ENCODE measurements at regions not wholly inside any gene's neighbourhood (a gene's known extent, or its start where the extent isn't known, plus 50 kb on each side); places are given as distances from the start of the nearest gene placed in this dataset.

GRCh38 chr16:5790512-5790911 is 692.9 kb upstream of the EEF2KMT start:
- no peaks in the 10 kb centered on the region for H3K27me3 ChIP-seq (ENCODE audit: insufficient read depth, low read length)
- no peak overlapping the region for H2BK5ac ChIP-seq (ENCODE audit: low read depth, low read length, poor library complexity)
- no peak overlapping the region for H3K18ac ChIP-seq (ENCODE audit: low read length)
- H2BK12ac ChIP-seq (ENCODE audit: low read length): no peak overlapping the region
- no peak overlapping the region for H3K4me3 ChIP-seq (ENCODE audit: low read depth, low read length)
- no peak overlapping the region for H3K9ac ChIP-seq (ENCODE audit: low read length)
- no peak overlapping the region for H2BK120ac ChIP-seq (ENCODE audit: insufficient read depth, low read length, poor library complexity)
- H3K9me3 ChIP-seq (ENCODE audit: insufficient read depth, low read depth, low read length): peaks cover 1% of the 10 kb centered on the region
- no peak overlapping the region for H4K8ac ChIP-seq (ENCODE audit: low read depth, low read length)
- no peak overlapping the region for H4K12ac ChIP-seq (ENCODE audit: low read depth, low read length)
- no peak for DNase-seq
- H2AK5ac ChIP-seq (ENCODE audit: low read length): no peak overlapping the region
- no peak overlapping the region for H3K14ac ChIP-seq (ENCODE audit: low read length)
- no peak overlapping the region for H3K27ac ChIP-seq (ENCODE audit: low read depth, low read length)
- WGBS (ENCODE audit: extremely low coverage, insufficient coverage, insufficient read length): no CpG with 5 or more reads among the region's 4 CpGs
- no peaks in the 10 kb centered on the region for H3K79me2 ChIP-seq (ENCODE audit: control insufficient read depth, insufficient read depth, low read length, poor library complexity)
- no peaks in the 10 kb centered on the region for H3K4me1 ChIP-seq (ENCODE audit: control insufficient read depth in 1 of 2, insufficient read depth in 2 of 2, low read length in 2 of 2)
- no peak overlapping the region for H4K91ac ChIP-seq (ENCODE audit: low read depth, low read length)
- no peaks in the 10 kb centered on the region for H3K79me1 ChIP-seq (ENCODE audit: low read length)
- H3K4ac ChIP-seq (ENCODE audit: low read depth, low read length): no peak overlapping the region
- no peak overlapping the region for H3K23ac ChIP-seq (ENCODE audit: low read length)
- no peaks in the 10 kb centered on the region for H3K36me3 ChIP-seq (ENCODE audit: control insufficient read depth in 1 of 2, insufficient read depth in 2 of 2, low read length in 2 of 2)
- H3K4me2 ChIP-seq (ENCODE audit: low read length): no peak overlapping the region
- no peak overlapping the region for H2AFZ ChIP-seq (ENCODE audit: insufficient read depth, low read length, poor library complexity)

- H2BK12ac ChIP-seq (ENCODE audit: low read length): no peak overlapping the region
- H3K79me2 ChIP-seq (ENCODE audit: control insufficient read depth, insufficient read depth, low read length, poor library complexity): no peaks in the 10 kb centered on the region
- H3K18ac ChIP-seq (ENCODE audit: low read length): no peak overlapping the region
- H4K12ac ChIP-seq (ENCODE audit: low read depth, low read length): no peak overlapping the region
- H3K9me3 ChIP-seq (ENCODE audit: insufficient read depth, low read depth, low read length): peaks cover 1% of the 10 kb centered on the region
- no peaks in the 10 kb centered on the region for H3K27me3 ChIP-seq (ENCODE audit: insufficient read depth, low read length)
- no peaks in the 10 kb centered on the region for H3K36me3 ChIP-seq (ENCODE audit: control insufficient read depth in 1 of 2, insufficient read depth in 2 of 2, low read length in 2 of 2)
- H2BK5ac ChIP-seq (ENCODE audit: low read depth, low read length, poor library complexity): no peak overlapping the region
- H4K91ac ChIP-seq (ENCODE audit: low read depth, low read length): no peak overlapping the region
- WGBS (ENCODE audit: extremely low coverage, insufficient coverage, insufficient read length): no CpG with 5 or more reads among the region's 2 CpGs
- no peak overlapping the region for H3K27ac ChIP-seq (ENCODE audit: low read depth, low read length)
- no peak overlapping the region for H3K4ac ChIP-seq (ENCODE audit: low read depth, low read length)
- H2AFZ ChIP-seq (ENCODE audit: insufficient read depth, low read length, poor library complexity): no peak overlapping the region
- no peaks in the 10 kb centered on the region for H3K79me1 ChIP-seq (ENCODE audit: low read length)
- H3K4me2 ChIP-seq (ENCODE audit: low read length): no peak overlapping the region
- no peak overlapping the region for H3K14ac ChIP-seq (ENCODE audit: low read length)
- H3K4me1 ChIP-seq (ENCODE audit: control insufficient read depth in 1 of 2, insufficient read depth in 2 of 2, low read length in 2 of 2): no peaks in the 10 kb centered on the region
- no peak overlapping the region for H2BK120ac ChIP-seq (ENCODE audit: insufficient read depth, low read length, poor library complexity)
- H3K23ac ChIP-seq (ENCODE audit: low read length): no peak overlapping the region
- H4K8ac ChIP-seq (ENCODE audit: low read depth, low read length): no peak overlapping the region
- DNase-seq: no peak
- no peak overlapping the region for H3K4me3 ChIP-seq (ENCODE audit: low read depth, low read length)
- no peak overlapping the region for H2AK5ac ChIP-seq (ENCODE audit: low read length)
- no peak overlapping the region for H3K9ac ChIP-seq (ENCODE audit: low read length)
Measured at GRCh38 chr16:5789033-5789432, 691.4 kb upstream of the EEF2KMT start.

- Histone ChIP-seq H3K23ac (ENCODE audit: low read length) (no peak overlapping the region), H3K14ac (ENCODE audit: low read length) (no peak overlapping the region), H2BK120ac (ENCODE audit: insufficient read depth, low read length, poor library complexity) (no peak overlapping the region), H3K18ac (ENCODE audit: low read length) (no peak overlapping the region), H3K4me3 (ENCODE audit: low read depth, low read length) (no peak overlapping the region), H3K4ac (ENCODE audit: low read depth, low read length) (no peak overlapping the region), H3K27me3 (ENCODE audit: insufficient read depth, low read length) (no peaks in the 10 kb centered on the region), H3K4me1 (ENCODE audit: control insufficient read depth in 1 of 2, insufficient read depth in 2 of 2, low read length in 2 of 2) (no peaks in the 10 kb centered on the region), H3K4me2 (ENCODE audit: low read length) (no peak overlapping the region), H4K91ac (ENCODE audit: low read depth, low read length) (no peak overlapping the region), H3K27ac (ENCODE audit: low read depth, low read length) (no peak overlapping the region), H3K79me1 (ENCODE audit: low read length) (no peaks in the 10 kb centered on the region), H2BK12ac (ENCODE audit: low read length) (no peak overlapping the region), H2BK5ac (ENCODE audit: low read depth, low read length, poor library complexity) (no peak overlapping the region), H3K36me3 (ENCODE audit: control insufficient read depth in 1 of 2, insufficient read depth in 2 of 2, low read length in 2 of 2) (no peaks in the 10 kb centered on the region), H2AK5ac (ENCODE audit: low read length) (no peak overlapping the region), H3K79me2 (ENCODE audit: control insufficient read depth, insufficient read depth, low read length, poor library complexity) (no peaks in the 10 kb centered on the region), H3K9ac (ENCODE audit: low read length) (no peak overlapping the region), H4K8ac (ENCODE audit: low read depth, low read length) (no peak overlapping the region), H2AFZ (ENCODE audit: insufficient read depth, low read length, poor library complexity) (no peak overlapping the region), H3K9me3 (ENCODE audit: insufficient read depth, low read depth, low read length) (no peaks in the 10 kb centered on the region), H4K12ac (ENCODE audit: low read depth, low read length) (no peak overlapping the region)
- WGBS (ENCODE audit: extremely low coverage, insufficient coverage, insufficient read length): no CpG with 5 or more reads among the region's 4 CpGs
- no peak for DNase-seq
Measured at GRCh38 chr16:5781436-5781835, 683.8 kb upstream of the EEF2KMT start.

- Histone ChIP-seq H2BK5ac (ENCODE audit: low read depth, low read length, poor library complexity) (no peak overlapping the region), H3K23ac (ENCODE audit: low read length) (no peak overlapping the region), H3K36me3 (ENCODE audit: control insufficient read depth in 1 of 2, insufficient read depth in 2 of 2, low read length in 2 of 2) (no peaks in the 10 kb centered on the region), H2BK120ac (ENCODE audit: insufficient read depth, low read length, poor library complexity) (no peak overlapping the region), H4K8ac (ENCODE audit: low read depth, low read length) (no peak overlapping the region), H3K9me3 (ENCODE audit: insufficient read depth, low read depth, low read length) (no peaks in the 10 kb centered on the region), H3K18ac (ENCODE audit: low read length) (no peak overlapping the region), H3K79me2 (ENCODE audit: control insufficient read depth, insufficient read depth, low read length, poor library complexity) (no peaks in the 10 kb centered on the region), H3K79me1 (ENCODE audit: low read length) (no peaks in the 10 kb centered on the region), H3K27me3 (ENCODE audit: insufficient read depth, low read length) (no peaks in the 10 kb centered on the region), H2AK5ac (ENCODE audit: low read length) (no peak overlapping the region), H3K27ac (ENCODE audit: low read depth, low read length) (no peak overlapping the region), H2AFZ (ENCODE audit: insufficient read depth, low read length, poor library complexity) (no peak overlapping the region), H4K91ac (ENCODE audit: low read depth, low read length) (no peak overlapping the region), H3K9ac (ENCODE audit: low read length) (no peak overlapping the region), H3K4me2 (ENCODE audit: low read length) (no peak overlapping the region), H4K12ac (ENCODE audit: low read depth, low read length) (no peak overlapping the region), H3K14ac (ENCODE audit: low read length) (no peak overlapping the region), H3K4ac (ENCODE audit: low read depth, low read length) (no peak overlapping the region), H3K4me1 (ENCODE audit: control insufficient read depth in 1 of 2, insufficient read depth in 2 of 2, low read length in 2 of 2) (no peaks in the 10 kb centered on the region), H3K4me3 (ENCODE audit: low read depth, low read length) (no peak overlapping the region), H2BK12ac (ENCODE audit: low read length) (no peak overlapping the region)
- no CpG with 5 or more reads among the region's 2 CpGs for WGBS (ENCODE audit: extremely low coverage, insufficient coverage, insufficient read length)
- DNase-seq: no peak
Measured at GRCh38 chr16:5776876-5777275, 679.3 kb upstream of the EEF2KMT start.
